NB4 (cell line): ENCODE measurements at regions not wholly inside any gene's neighbourhood (a gene's known extent, or its start where the extent isn't known, plus 50 kb on each side); places are given as distances from the start of the nearest gene placed in this dataset.

Experiments used
- DNase-seq: peaks from one replicate; pipeline ENCODE4 v3.0.0; 2010; ENCODE audit warnings: low read depth
- H3K4me3 ChIP-seq: one replicate; pipeline ENCODE4 v1.5.1; 2011; ENCODE audit warnings: mild to moderate bottlenecking, low read depth, low read length, moderate library complexity
- CTCF ChIP-seq: IDR thresholded peaks from one replicate; pipeline ENCODE4 v1.5.1; 2012; ENCODE audit warnings: low read depth, low read length
- MAX ChIP-seq: IDR thresholded peaks from 2 replicates; pipeline ENCODE4 v1.6.1; 2011; ENCODE audit warnings: low read depth, low read length
- MYC ChIP-seq: IDR thresholded peaks from 2 replicates; pipeline ENCODE4 v1.6.1; 2011; ENCODE audit warnings: low read depth, low read length
- POLR2A ChIP-seq: IDR thresholded peaks from 2 replicates; pipeline ENCODE4 v1.6.1; 2011; ENCODE audit warnings: mild to moderate bottlenecking; ENCODE audit not compliant: insufficient read length; ENCODE audit errors: extremely low read depth

GRCh38 chr14:36059531-36059930 is 117.0 kb downstream of the PTCSC3 start:
- DNase-seq, result no peak
- no peak overlapping the region for H3K4me3 ChIP-seq
- TF ChIP-seq POLR2A (no peak), CTCF (no peak), MYC (no peak), MAX (no peak)

GRCh38 chr14:36057452-36058116 is 118.9 kb downstream of the PTCSC3 start:
- no peak overlapping the region for H3K4me3 ChIP-seq
- no peak for DNase-seq
- TF ChIP-seq CTCF (no peak), MAX (no peak), POLR2A (no peak), MYC (no peak)

- no peak overlapping the region for H3K4me3 ChIP-seq
- DNase-seq, result no peak
- TF ChIP-seq CTCF, result no peak
- no peak for TF ChIP-seq MAX
- no peak for TF ChIP-seq POLR2A
- TF ChIP-seq MYC, result no peak
Observed at GRCh38 chr14:36056845-36057244, 119.7 kb downstream of the PTCSC3 start.

GRCh38 chr14:36055681-36056225 is 120.8 kb downstream of the PTCSC3 start:
- TF ChIP-seq MAX (no peak), POLR2A (no peak), MYC (no peak), CTCF (no peak)
- H3K4me3 ChIP-seq, result no peak overlapping the region
- no peak for DNase-seq

GRCh38 chr14:36055052-36055378 is 121.5 kb downstream of the PTCSC3 start:
- no peak overlapping the region for H3K4me3 ChIP-seq
- TF ChIP-seq MYC (no peak), MAX (no peak), CTCF (no peak), POLR2A (no peak)
- DNase-seq, result no peak
